SK-N-SH (cell line): ENCODE measurements at regions not wholly inside any gene's neighbourhood (a gene's known extent, or its start where the extent isn't known, plus 50 kb on each side); places are given as distances from the start of the nearest gene placed in this dataset.

Experiments
- CTCF ChIP-seq: fragments of 200-600 bp; sonication (generic); IDR thresholded peaks from 2 replicates; pipeline ENCODE4 v1.6.1; 2017; ENCODE audit warnings: antibody characterized with exemption, mild to moderate bottlenecking, moderate library complexity
- MAX ChIP-seq: IDR thresholded peaks from 2 replicates; pipeline ENCODE4 v1.4.0; 2012; ENCODE audit warnings: low read depth
- POLR2AphosphoS5 ChIP-seq: IDR thresholded peaks from 2 replicates; pipeline ENCODE4 v1.6.1; 2012; ENCODE audit warnings: low read depth, low read length
- SIN3A ChIP-seq: IDR thresholded peaks from 2 replicates; pipeline ENCODE4 v1.6.1; 2012; ENCODE audit warnings: low read depth, mild to moderate bottlenecking, low read length, moderate library complexity, borderline replicate concordance
- SMC3 ChIP-seq: IDR thresholded peaks from 2 replicates; pipeline ENCODE4 v1.6.1; 2012; ENCODE audit warnings: low read depth, low read length, improper control_type of control experiment
- YY1 ChIP-seq: IDR thresholded peaks from 2 replicates; pipeline ENCODE4 v1.4.0; 2012; ENCODE audit warnings: low read depth, mild to moderate bottlenecking

- no peak for TF ChIP-seq SIN3A
- TF ChIP-seq POLR2AphosphoS5, result no peak
- no peak for TF ChIP-seq CTCF
- no peak for TF ChIP-seq MAX
- no peak for TF ChIP-seq SMC3
- TF ChIP-seq YY1, result no peak
Measured at GRCh38 chr13:42389041-42389440, 117.1 kb downstream of the AKAP11 start.
